ENCODE measurements at regions not wholly inside any gene's neighbourhood (a gene's known extent, or its start where the extent isn't known, plus 50 kb on each side); places are given as distances from the start of the nearest gene placed in this dataset.

DNA sequence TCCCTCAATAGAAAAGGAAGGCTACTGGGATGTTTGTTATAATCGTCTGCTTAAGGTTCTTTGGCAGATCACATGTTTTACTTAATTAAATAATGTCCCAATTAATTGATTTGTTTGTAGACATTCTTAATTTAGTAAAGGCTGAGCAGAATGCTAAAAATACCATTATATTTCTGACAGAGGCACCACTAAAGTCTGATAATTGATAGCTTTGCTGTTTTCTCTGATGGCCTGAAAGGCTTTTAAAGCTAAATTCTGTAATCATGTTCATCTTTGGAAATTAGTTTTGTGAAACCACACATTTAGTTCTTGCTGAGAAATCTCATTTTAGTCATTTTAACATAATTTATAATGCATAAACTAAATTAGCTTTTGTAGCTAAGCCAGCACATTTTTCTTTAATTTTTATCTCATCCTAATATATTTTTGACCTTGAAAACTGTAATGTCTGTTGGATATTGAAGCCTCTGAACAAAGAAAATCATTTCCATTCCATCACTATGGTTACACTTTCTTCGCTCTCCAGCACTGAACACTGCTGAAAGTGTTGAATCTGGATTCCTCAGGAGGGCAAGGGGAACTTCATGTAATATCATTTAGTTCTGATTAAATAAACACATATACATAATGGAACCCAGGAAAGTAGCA is 329.4 kb downstream of the ELAVL2 start:
- H3K4ac ChIP-seq (ENCODE audit: low read depth, low read length), result no peak overlapping the region
- no peak overlapping the region for H2AFZ ChIP-seq (ENCODE audit: insufficient read depth, low read length, poor library complexity)
- no peaks in the 10 kb centered on the region for H3K36me3 ChIP-seq (ENCODE audit: control insufficient read depth in 1 of 2, insufficient read depth in 2 of 2, low read length in 2 of 2)
- WGBS (ENCODE audit: extremely low coverage, insufficient coverage, insufficient read length), result no CpG with 5 or more reads among the region's 2 CpGs
- H2BK12ac ChIP-seq (ENCODE audit: low read length), result no peak overlapping the region
- no peak overlapping the region for H3K18ac ChIP-seq (ENCODE audit: low read length)
- no peak overlapping the region for H3K4me3 ChIP-seq (ENCODE audit: low read depth, low read length)
- no peak overlapping the region for H3K27ac ChIP-seq (ENCODE audit: low read depth, low read length)
- H3K79me2 ChIP-seq (ENCODE audit: control insufficient read depth, insufficient read depth, low read length, poor library complexity), result no peaks in the 10 kb centered on the region
- H4K91ac ChIP-seq (ENCODE audit: low read depth, low read length), result no peak overlapping the region
- H3K27me3 ChIP-seq (ENCODE audit: insufficient read depth, low read length), result no peaks in the 10 kb centered on the region
- no peaks in the 10 kb centered on the region for H3K79me1 ChIP-seq (ENCODE audit: low read length)
- no peaks in the 10 kb centered on the region for H3K4me1 ChIP-seq (ENCODE audit: control insufficient read depth in 1 of 2, insufficient read depth in 2 of 2, low read length in 2 of 2)
- no peak overlapping the region for H2AK5ac ChIP-seq (ENCODE audit: low read length)
- no peak overlapping the region for H2BK5ac ChIP-seq (ENCODE audit: low read depth, low read length, poor library complexity)
- H3K9ac ChIP-seq (ENCODE audit: low read length), result no peak overlapping the region
- no peaks in the 10 kb centered on the region for H3K9me3 ChIP-seq (ENCODE audit: insufficient read depth, low read depth, low read length)
- no peak overlapping the region for H3K14ac ChIP-seq (ENCODE audit: low read length)
- no peak overlapping the region for H4K12ac ChIP-seq (ENCODE audit: low read depth, low read length)
- no peak overlapping the region for H2BK120ac ChIP-seq (ENCODE audit: insufficient read depth, low read length, poor library complexity)
- H3K4me2 ChIP-seq (ENCODE audit: low read length), result no peak overlapping the region
- DNase-seq, result no peak
- no peak overlapping the region for H4K8ac ChIP-seq (ENCODE audit: low read depth, low read length)
- H3K23ac ChIP-seq (ENCODE audit: low read length), result no peak overlapping the region

- H2AK5ac ChIP-seq (ENCODE audit: low read length), result no peak overlapping the region
- H3K14ac ChIP-seq (ENCODE audit: low read length), result no peak overlapping the region
- no peak overlapping the region for H3K9ac ChIP-seq (ENCODE audit: low read length)
- no peak overlapping the region for H3K4ac ChIP-seq (ENCODE audit: low read depth, low read length)
- WGBS (ENCODE audit: extremely low coverage, insufficient coverage, insufficient read length), result no CpG with 5 or more reads among the region's 4 CpGs
- no peak overlapping the region for H4K8ac ChIP-seq (ENCODE audit: low read depth, low read length)
- H3K27ac ChIP-seq (ENCODE audit: low read depth, low read length), result no peak overlapping the region
- no peaks in the 10 kb centered on the region for H3K79me2 ChIP-seq (ENCODE audit: control insufficient read depth, insufficient read depth, low read length, poor library complexity)
- H3K27me3 ChIP-seq (ENCODE audit: insufficient read depth, low read length), result no peaks in the 10 kb centered on the region
- H3K9me3 ChIP-seq (ENCODE audit: insufficient read depth, low read depth, low read length), result no peaks in the 10 kb centered on the region
- H2AFZ ChIP-seq (ENCODE audit: insufficient read depth, low read length, poor library complexity), result no peak overlapping the region
- no peak overlapping the region for H4K12ac ChIP-seq (ENCODE audit: low read depth, low read length)
- H3K4me3 ChIP-seq (ENCODE audit: low read depth, low read length), result no peak overlapping the region
- H4K91ac ChIP-seq (ENCODE audit: low read depth, low read length), result no peak overlapping the region
- no peak overlapping the region for H3K23ac ChIP-seq (ENCODE audit: low read length)
- H3K79me1 ChIP-seq (ENCODE audit: low read length), result no peaks in the 10 kb centered on the region
- no peak overlapping the region for H3K4me2 ChIP-seq (ENCODE audit: low read length)
- H3K4me1 ChIP-seq (ENCODE audit: control insufficient read depth in 1 of 2, insufficient read depth in 2 of 2, low read length in 2 of 2), result no peaks in the 10 kb centered on the region
- DNase-seq, result no peak
- H3K36me3 ChIP-seq (ENCODE audit: control insufficient read depth in 1 of 2, insufficient read depth in 2 of 2, low read length in 2 of 2), result no peaks in the 10 kb centered on the region
- no peak overlapping the region for H2BK12ac ChIP-seq (ENCODE audit: low read length)
- no peak overlapping the region for H2BK5ac ChIP-seq (ENCODE audit: low read depth, low read length, poor library complexity)
- H2BK120ac ChIP-seq (ENCODE audit: insufficient read depth, low read length, poor library complexity), result no peak overlapping the region
- H3K18ac ChIP-seq (ENCODE audit: low read length), result no peak overlapping the region
Measured at GRCh38 chr9:23497137-23497504, 328.9 kb downstream of the ELAVL2 start.

DNA sequence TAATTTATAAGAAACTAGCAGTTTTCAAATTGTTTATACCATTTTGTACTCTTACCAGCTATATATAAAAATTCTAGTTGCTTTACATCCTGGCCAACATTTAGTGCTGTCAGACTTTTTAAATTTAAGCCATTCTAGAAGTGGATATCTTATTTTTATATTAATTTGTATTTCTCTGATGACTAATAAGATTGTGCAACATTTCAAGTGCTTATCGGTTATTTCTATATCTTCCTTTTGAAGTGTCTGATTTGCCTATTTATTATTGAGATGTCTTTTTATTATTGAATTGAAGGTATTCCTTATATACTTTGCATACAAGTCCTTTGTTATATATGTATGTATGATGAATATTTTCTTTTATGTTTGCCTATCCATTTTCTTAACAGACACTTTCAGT is 324.0 kb downstream of the ELAVL2 start:
- Histone ChIP-seq H3K27me3 (ENCODE audit: insufficient read depth, low read length) (no peaks in the 10 kb centered on the region), H3K9me3 (ENCODE audit: insufficient read depth, low read depth, low read length) (no peaks in the 10 kb centered on the region), H3K9ac (ENCODE audit: low read length) (no peak overlapping the region), H3K4me2 (ENCODE audit: low read length) (no peak overlapping the region), H3K23ac (ENCODE audit: low read length) (no peak overlapping the region), H3K4ac (ENCODE audit: low read depth, low read length) (no peak overlapping the region), H4K12ac (ENCODE audit: low read depth, low read length) (no peak overlapping the region), H2AK5ac (ENCODE audit: low read length) (no peak overlapping the region), H2BK5ac (ENCODE audit: low read depth, low read length, poor library complexity) (no peak overlapping the region), H3K4me1 (ENCODE audit: control insufficient read depth in 1 of 2, insufficient read depth in 2 of 2, low read length in 2 of 2) (no peaks in the 10 kb centered on the region), H2BK12ac (ENCODE audit: low read length) (no peak overlapping the region), H4K91ac (ENCODE audit: low read depth, low read length) (no peak overlapping the region), H3K79me2 (ENCODE audit: control insufficient read depth, insufficient read depth, low read length, poor library complexity) (no peaks in the 10 kb centered on the region), H4K8ac (ENCODE audit: low read depth, low read length) (no peak overlapping the region), H3K4me3 (ENCODE audit: low read depth, low read length) (no peak overlapping the region), H3K14ac (ENCODE audit: low read length) (no peak overlapping the region), H2BK120ac (ENCODE audit: insufficient read depth, low read length, poor library complexity) (no peak overlapping the region), H3K79me1 (ENCODE audit: low read length) (no peaks in the 10 kb centered on the region), H3K18ac (ENCODE audit: low read length) (no peak overlapping the region), H3K27ac (ENCODE audit: low read depth, low read length) (no peak overlapping the region), H2AFZ (ENCODE audit: insufficient read depth, low read length, poor library complexity) (no peak overlapping the region), H3K36me3 (ENCODE audit: control insufficient read depth in 1 of 2, insufficient read depth in 2 of 2, low read length in 2 of 2) (no peaks in the 10 kb centered on the region)
- DNase-seq, result no peak
- no CpG with 5 or more reads among the region's 1 CpG for WGBS (ENCODE audit: extremely low coverage, insufficient coverage, insufficient read length)

- no peak overlapping the region for H2BK5ac ChIP-seq (ENCODE audit: low read depth, low read length, poor library complexity)
- WGBS (ENCODE audit: extremely low coverage, insufficient coverage, insufficient read length), result no CpG with 5 or more reads among the region's 3 CpGs
Measured at GRCh38 chr9:23522952-23523351, 303.1 kb downstream of the ELAVL2 start.

More at GRCh38 chr9:23522952-23523351, 303.1 kb downstream of the ELAVL2 start:
- Histone ChIP-seq H2BK12ac (ENCODE audit: low read length) (no peak overlapping the region), H3K36me3 (ENCODE audit: control insufficient read depth in 1 of 2, insufficient read depth in 2 of 2, low read length in 2 of 2) (no peaks in the 10 kb centered on the region), H3K14ac (ENCODE audit: low read length) (no peak overlapping the region), H3K27me3 (ENCODE audit: insufficient read depth, low read length) (no peaks in the 10 kb centered on the region), H4K91ac (ENCODE audit: low read depth, low read length) (no peak overlapping the region), H3K9me3 (ENCODE audit: insufficient read depth, low read depth, low read length) (no peaks in the 10 kb centered on the region), H2BK120ac (ENCODE audit: insufficient read depth, low read length, poor library complexity) (no peak overlapping the region), H2AFZ (ENCODE audit: insufficient read depth, low read length, poor library complexity) (no peak overlapping the region), H3K79me2 (ENCODE audit: control insufficient read depth, insufficient read depth, low read length, poor library complexity) (no peaks in the 10 kb centered on the region), H4K8ac (ENCODE audit: low read depth, low read length) (no peak overlapping the region), H3K9ac (ENCODE audit: low read length) (no peak overlapping the region), H3K79me1 (ENCODE audit: low read length) (no peaks in the 10 kb centered on the region), H3K4me3 (ENCODE audit: low read depth, low read length) (no peak overlapping the region), H2AK5ac (ENCODE audit: low read length) (no peak overlapping the region), H4K12ac (ENCODE audit: low read depth, low read length) (no peak overlapping the region), H3K4ac (ENCODE audit: low read depth, low read length) (no peak overlapping the region), H3K18ac (ENCODE audit: low read length) (no peak overlapping the region), H3K4me1 (ENCODE audit: control insufficient read depth in 1 of 2, insufficient read depth in 2 of 2, low read length in 2 of 2) (no peaks in the 10 kb centered on the region), H3K23ac (ENCODE audit: low read length) (no peak overlapping the region), H3K4me2 (ENCODE audit: low read length) (no peak overlapping the region), H3K27ac (ENCODE audit: low read depth, low read length) (no peak overlapping the region)
- no peak for DNase-seq
